ENCODE measurements at regions not wholly inside any gene's neighbourhood (a gene's known extent, or its start where the extent isn't known, plus 50 kb on each side); places are given as distances from the start of the nearest gene placed in this dataset.

- no peaks in the 10 kb centered on the region for H3K36me3 ChIP-seq (ENCODE audit: control insufficient read depth, insufficient read depth, low read length, severe bottlenecking)
- H3K4me1 ChIP-seq (ENCODE audit: control insufficient read depth, insufficient read depth, low read length): peaks cover 10% of the 10 kb centered on the region
- DNase-seq (ENCODE audit: low read depth): no peak
These were observed 202.5 kb upstream of the LYPLAL1 start for GRCh38 chr1:218971156-218971555.

GRCh38 chr1:218980881-218981280 is 192.8 kb upstream of the LYPLAL1 start:
- no peak for DNase-seq (ENCODE audit: low read depth)
- H3K4me1 ChIP-seq (ENCODE audit: control insufficient read depth, insufficient read depth, low read length): no peaks in the 10 kb centered on the region
- H3K4me3 ChIP-seq (ENCODE audit: low read length): no peak overlapping the region
- no peaks in the 10 kb centered on the region for H3K9me3 ChIP-seq (ENCODE audit: control insufficient read depth, low read length)
- no peaks in the 10 kb centered on the region for H3K27me3 ChIP-seq (replicated peaks; ENCODE audit: control insufficient read depth, insufficient read depth, low read length)
- no peak overlapping the region for H3K9ac ChIP-seq (ENCODE audit: low read length)
- no peaks in the 10 kb centered on the region for H3K36me3 ChIP-seq (ENCODE audit: control insufficient read depth, insufficient read depth, low read length, severe bottlenecking)

More at GRCh38 chr1:218971156-218971555, 202.5 kb upstream of the LYPLAL1 start:
- Histone ChIP-seq H3K27me3 (replicated peaks; ENCODE audit: control insufficient read depth, insufficient read depth, low read length) (no peaks in the 10 kb centered on the region), H3K9ac (ENCODE audit: low read length) (no peak overlapping the region), H3K9me3 (ENCODE audit: control insufficient read depth, low read length) (peaks cover 19% of the 10 kb centered on the region), H3K4me3 (ENCODE audit: low read length) (no peak overlapping the region)

GRCh38 chr1:218982482-218982881 is 191.2 kb upstream of the LYPLAL1 start:
- Histone ChIP-seq H3K36me3 (ENCODE audit: control insufficient read depth, insufficient read depth, low read length, severe bottlenecking) (no peaks in the 10 kb centered on the region), H3K9me3 (ENCODE audit: control insufficient read depth, low read length) (no peaks in the 10 kb centered on the region), H3K9ac (ENCODE audit: low read length) (no peak overlapping the region), H3K27me3 (replicated peaks; ENCODE audit: control insufficient read depth, insufficient read depth, low read length) (no peaks in the 10 kb centered on the region), H3K4me3 (ENCODE audit: low read length) (no peak overlapping the region), H3K4me1 (ENCODE audit: control insufficient read depth, insufficient read depth, low read length) (no peaks in the 10 kb centered on the region)
- no peak for DNase-seq (ENCODE audit: low read depth)

GRCh38 chr1:218983433-218983832 is 190.2 kb upstream of the LYPLAL1 start:
- Histone ChIP-seq H3K9ac (ENCODE audit: low read length) (no peak overlapping the region), H3K4me3 (ENCODE audit: low read length) (no peak overlapping the region), H3K27me3 (replicated peaks; ENCODE audit: control insufficient read depth, insufficient read depth, low read length) (no peaks in the 10 kb centered on the region), H3K36me3 (ENCODE audit: control insufficient read depth, insufficient read depth, low read length, severe bottlenecking) (no peaks in the 10 kb centered on the region), H3K9me3 (ENCODE audit: control insufficient read depth, low read length) (peaks cover under 1% of the 10 kb centered on the region), H3K4me1 (ENCODE audit: control insufficient read depth, insufficient read depth, low read length) (no peaks in the 10 kb centered on the region)
- no peak for DNase-seq (ENCODE audit: low read depth)

GRCh38 chr1:218983848-218984247 is 189.8 kb upstream of the LYPLAL1 start:
- H3K9ac ChIP-seq (ENCODE audit: low read length): no peak overlapping the region
- H3K9me3 ChIP-seq (ENCODE audit: control insufficient read depth, low read length): peaks cover 4% of the 10 kb centered on the region
- no peak overlapping the region for H3K4me3 ChIP-seq (ENCODE audit: low read length)
- DNase-seq (ENCODE audit: low read depth): no peak
- H3K4me1 ChIP-seq (ENCODE audit: control insufficient read depth, insufficient read depth, low read length): no peaks in the 10 kb centered on the region
- H3K27me3 ChIP-seq (replicated peaks; ENCODE audit: control insufficient read depth, insufficient read depth, low read length): no peaks in the 10 kb centered on the region
- H3K36me3 ChIP-seq (ENCODE audit: control insufficient read depth, insufficient read depth, low read length, severe bottlenecking): no peaks in the 10 kb centered on the region

- Histone ChIP-seq H3K9me3 (ENCODE audit: control insufficient read depth, low read length) (peaks cover 8% of the 10 kb centered on the region), H3K9ac (ENCODE audit: low read length) (no peak overlapping the region), H3K36me3 (ENCODE audit: control insufficient read depth, insufficient read depth, low read length, severe bottlenecking) (no peaks in the 10 kb centered on the region), H3K4me1 (ENCODE audit: control insufficient read depth, insufficient read depth, low read length) (no peaks in the 10 kb centered on the region), H3K4me3 (ENCODE audit: low read length) (no peak overlapping the region), H3K27me3 (replicated peaks; ENCODE audit: control insufficient read depth, insufficient read depth, low read length) (no peaks in the 10 kb centered on the region)
- no peak for DNase-seq (ENCODE audit: low read depth)
These were observed 188.2 kb upstream of the LYPLAL1 start for GRCh38 chr1:218985424-218985984.

- Histone ChIP-seq H3K27me3 (replicated peaks; ENCODE audit: control insufficient read depth, insufficient read depth, low read length) (no peaks in the 10 kb centered on the region), H3K4me1 (ENCODE audit: control insufficient read depth, insufficient read depth, low read length) (no peaks in the 10 kb centered on the region), H3K9me3 (ENCODE audit: control insufficient read depth, low read length) (peaks cover 8% of the 10 kb centered on the region), H3K36me3 (ENCODE audit: control insufficient read depth, insufficient read depth, low read length, severe bottlenecking) (no peaks in the 10 kb centered on the region), H3K9ac (ENCODE audit: low read length) (no peak overlapping the region), H3K4me3 (ENCODE audit: low read length) (no peak overlapping the region)
- no peak for DNase-seq (ENCODE audit: low read depth)
These were observed 186.9 kb upstream of the LYPLAL1 start for GRCh38 chr1:218986816-218987215.

- DNase-seq (ENCODE audit: low read depth): no peak
- H3K9me3 ChIP-seq (ENCODE audit: control insufficient read depth, low read length): peaks cover 8% of the 10 kb centered on the region
- no peaks in the 10 kb centered on the region for H3K4me1 ChIP-seq (ENCODE audit: control insufficient read depth, insufficient read depth, low read length)
- H3K4me3 ChIP-seq (ENCODE audit: low read length): no peak overlapping the region
- H3K36me3 ChIP-seq (ENCODE audit: control insufficient read depth, insufficient read depth, low read length, severe bottlenecking): no peaks in the 10 kb centered on the region
- H3K27me3 ChIP-seq (replicated peaks; ENCODE audit: control insufficient read depth, insufficient read depth, low read length): no peaks in the 10 kb centered on the region
- no peak overlapping the region for H3K9ac ChIP-seq (ENCODE audit: low read length)
These were observed 183.7 kb upstream of the LYPLAL1 start for GRCh38 chr1:218990019-218990418.

- Histone ChIP-seq H3K27me3 (replicated peaks; ENCODE audit: control insufficient read depth, insufficient read depth, low read length) (no peaks in the 10 kb centered on the region), H3K4me1 (ENCODE audit: control insufficient read depth, insufficient read depth, low read length) (no peaks in the 10 kb centered on the region), H3K4me3 (ENCODE audit: low read length) (no peak overlapping the region), H3K9ac (ENCODE audit: low read length) (no peak overlapping the region), H3K9me3 (ENCODE audit: control insufficient read depth, low read length) (peaks cover 8% of the 10 kb centered on the region), H3K36me3 (ENCODE audit: control insufficient read depth, insufficient read depth, low read length, severe bottlenecking) (no peaks in the 10 kb centered on the region)
- DNase-seq (ENCODE audit: low read depth): peak; percentile 69
These were observed 182.6 kb upstream of the LYPLAL1 start for GRCh38 chr1:218991089-218991488.

- Histone ChIP-seq H3K4me3 (ENCODE audit: low read length) (no peak overlapping the region), H3K9ac (ENCODE audit: low read length) (no peak overlapping the region), H3K4me1 (ENCODE audit: control insufficient read depth, insufficient read depth, low read length) (no peaks in the 10 kb centered on the region), H3K9me3 (ENCODE audit: control insufficient read depth, low read length) (no peaks in the 10 kb centered on the region), H3K27me3 (replicated peaks; ENCODE audit: control insufficient read depth, insufficient read depth, low read length) (no peaks in the 10 kb centered on the region), H3K36me3 (ENCODE audit: control insufficient read depth, insufficient read depth, low read length, severe bottlenecking) (no peaks in the 10 kb centered on the region)
- no peak for DNase-seq (ENCODE audit: low read depth)
These were observed 179.1 kb upstream of the LYPLAL1 start for GRCh38 chr1:218994615-218995014.

DNA sequence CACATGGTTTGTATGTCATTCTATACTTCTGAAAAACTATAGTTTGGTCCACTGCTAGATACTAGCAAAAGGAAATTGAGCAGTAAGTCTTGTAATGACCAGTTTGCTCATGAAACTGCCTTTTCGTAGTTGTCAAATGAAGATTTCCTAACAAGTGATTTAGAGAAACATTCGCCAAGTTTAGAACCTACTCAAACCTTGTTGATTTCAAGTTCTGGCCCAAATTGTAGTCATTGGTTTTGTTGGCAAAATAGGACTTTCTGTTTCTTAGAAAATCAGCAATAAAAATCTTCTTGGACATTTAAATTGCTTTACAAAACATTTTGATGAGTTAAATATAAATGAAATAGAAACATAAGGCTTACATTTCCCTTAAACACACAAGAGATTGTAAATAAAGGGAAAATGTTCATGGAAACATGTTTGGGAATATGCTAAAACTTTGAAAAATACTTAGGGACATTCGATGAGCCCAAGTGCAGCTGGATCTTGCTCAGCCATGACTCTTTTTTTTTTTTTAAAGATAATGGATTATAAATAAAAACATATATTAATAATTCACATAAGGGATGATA is 178.5 kb upstream of the LYPLAL1 start:
- H3K4me1 ChIP-seq (ENCODE audit: control insufficient read depth, insufficient read depth, low read length): no peaks in the 10 kb centered on the region
- no peak overlapping the region for H3K4me3 ChIP-seq (ENCODE audit: low read length)
- no peaks in the 10 kb centered on the region for H3K36me3 ChIP-seq (ENCODE audit: control insufficient read depth, insufficient read depth, low read length, severe bottlenecking)
- no peak overlapping the region for H3K9ac ChIP-seq (ENCODE audit: low read length)
- no peaks in the 10 kb centered on the region for H3K9me3 ChIP-seq (ENCODE audit: control insufficient read depth, low read length)
- H3K27me3 ChIP-seq (replicated peaks; ENCODE audit: control insufficient read depth, insufficient read depth, low read length): no peaks in the 10 kb centered on the region
- no peak for DNase-seq (ENCODE audit: low read depth)

DNA sequence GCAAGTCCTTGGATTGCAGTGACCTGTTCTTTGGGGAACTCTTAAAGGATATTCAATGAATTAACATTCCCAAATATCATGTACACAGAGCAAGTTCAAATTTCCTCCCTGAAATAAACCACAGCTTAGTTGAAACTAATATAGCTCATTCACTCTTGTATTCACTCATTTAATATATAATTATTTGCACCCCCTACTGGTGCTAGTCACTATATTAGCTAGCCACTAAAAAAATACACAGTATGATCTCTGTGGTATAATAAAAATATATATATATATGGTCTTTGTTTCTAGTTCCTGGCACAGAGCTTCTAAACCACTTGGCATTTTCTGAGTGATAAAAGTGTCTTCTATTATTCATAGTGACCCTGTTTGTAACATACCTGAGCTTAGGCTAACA is 177.3 kb upstream of the LYPLAL1 start:
- Histone ChIP-seq H3K4me1 (ENCODE audit: control insufficient read depth, insufficient read depth, low read length) (no peaks in the 10 kb centered on the region), H3K9ac (ENCODE audit: low read length) (no peak overlapping the region), H3K27me3 (replicated peaks; ENCODE audit: control insufficient read depth, insufficient read depth, low read length) (no peaks in the 10 kb centered on the region), H3K36me3 (ENCODE audit: control insufficient read depth, insufficient read depth, low read length, severe bottlenecking) (no peaks in the 10 kb centered on the region), H3K4me3 (ENCODE audit: low read length) (no peak overlapping the region), H3K9me3 (ENCODE audit: control insufficient read depth, low read length) (no peaks in the 10 kb centered on the region)
- peak; percentile 15 for DNase-seq (ENCODE audit: low read depth)
